Caco-2 (cell line): ENCODE measurements at regions not wholly inside any gene's neighbourhood (a gene's known extent, or its start where the extent isn't known, plus 50 kb on each side); places are given as distances from the start of the nearest gene placed in this dataset.

ENCODE experiments used
- BruUV-seq: library from RNA; stranded (reverse); fragments of 400-500 nt; replicated peaks from 2 replicates; lab custom pipeline; 2021; lab: Mats Ljungman, UMichigan
- CTCF ChIA-PET: fragments of 300-600 bp; sonication (Branson Sonifier 250); formaldehyde crosslinking; loops from one replicate; lab custom pipeline; 2022; ENCODE audit warnings: antibody characterized with exemption; lab: Charles Lee
- POLR2A ChIA-PET: fragments of 300-600 bp; sonication (Branson Sonifier 250); formaldehyde crosslinking; loops from one replicate; lab custom pipeline; 2022; ENCODE audit warnings: antibody characterized with exemption; lab: Charles Lee
- DNase-seq, 2 experiments: peaks; one replicate each; pipeline versions ENCODE4 v3.0.0 to v3.0.0-alpha.2; 2020 to 2022
- H3K27me3 ChIP-seq: replicated peaks from 2 replicates; pipeline ENCODE4 v1.6.0; 2011; ENCODE audit warnings: low read length; ENCODE audit not compliant: control insufficient read depth, insufficient read depth
- H3K36me3 ChIP-seq: 2 replicates; pipeline ENCODE4 v1.5.1; 2011; ENCODE audit warnings: low read length; ENCODE audit not compliant: control insufficient read depth, insufficient read depth
- H3K4me1 ChIP-seq: fragments of 250-450 bp; sonication (Bioruptor Pico); 2 replicates; pipeline ENCODE4 v1.5.1; 2020; ENCODE audit warnings: mild to moderate bottlenecking
- H3K4me3 ChIP-seq: 2 replicates; pipeline ENCODE4 v1.5.1; 2011; ENCODE audit warnings: low read depth, mild to moderate bottlenecking, control low read depth, low read length
- H3K9me3 ChIP-seq: fragments of 250-450 bp; sonication (Bioruptor Pico); 2 replicates; pipeline ENCODE4 v1.5.1; 2020; ENCODE audit warnings: mild to moderate bottlenecking, moderate library complexity
- H3K27ac Mint-ChIP-seq: one replicate; pipeline ENCODE4 v1.8.0; 2022; ENCODE audit warnings: mixed read lengths; ENCODE audit not compliant: unreplicated experiment
- H3K27me3 Mint-ChIP-seq: one replicate; pipeline ENCODE4 v1.8.0; 2022; ENCODE audit warnings: mixed read lengths; ENCODE audit not compliant: insufficient read depth, unreplicated experiment
- H3K36me3 Mint-ChIP-seq: one replicate; pipeline ENCODE4 v1.8.0; 2022; ENCODE audit warnings: mild to moderate bottlenecking, mixed read lengths; ENCODE audit not compliant: insufficient read depth, unreplicated experiment
- H3K4me1 Mint-ChIP-seq: one replicate; pipeline ENCODE4 v1.8.0; 2022; ENCODE audit warnings: low read depth, mixed read lengths; ENCODE audit not compliant: unreplicated experiment
- H3K4me3 Mint-ChIP-seq: one replicate; pipeline ENCODE4 v1.8.0; 2022; ENCODE audit warnings: mild to moderate bottlenecking, moderate library complexity, mixed read lengths; ENCODE audit not compliant: unreplicated experiment
- H3K9me3 Mint-ChIP-seq: one replicate; pipeline ENCODE4 v1.8.0; 2022; ENCODE audit warnings: mixed read lengths; ENCODE audit not compliant: unreplicated experiment
- CTCF ChIP-seq, 2 experiments: fragments of 200-600 bp in 1 of 2; IDR thresholded peaks; 1 replicate in 1 of 2; 2 replicates in 1 of 2; pipeline versions ENCODE4 v1.5.1 to v1.8.0; 2011 to 2022; ENCODE audit warnings: antibody characterized with exemption in 1 of 2, control low read depth in 1 of 2, inconsistent platforms in 1 of 2, low read depth in 1 of 2, low read length in 1 of 2, mild to moderate bottlenecking in 1 of 2, moderate library complexity in 1 of 2; ENCODE audit not compliant: insufficient read depth in 1 of 2, severe bottlenecking in 1 of 2, unreplicated experiment in 1 of 2
- intact Hi-C: fragments of 100-400 bp; cut with micrococcal nuclease; formaldehyde crosslinking; loops from one replicate; pipeline ENCODE4 v1.10.0; 2022; ENCODE audit not compliant: unreplicated experiment

GRCh38 chr5:56301069-56301468 lies 67.9 kb upstream of the ANKRD55 start:
- H3K9me3 Mint-ChIP-seq: peaks cover 8% of the 10 kb centered on the region
- H3K4me3 Mint-ChIP-seq: no peak overlapping the region
- ChIA-PET POLR2A (no interaction called here), CTCF (no interaction called here)
- Histone ChIP-seq H3K36me3 (no peaks in the 10 kb centered on the region), H3K4me1 (peaks cover 7% of the 10 kb centered on the region; the same call in 1 of the 2 replicates), H3K4me3 (no peak overlapping the region), H3K27me3 (no peaks in the 10 kb centered on the region), H3K9me3 (peaks cover 3% of the 10 kb centered on the region)
- peaks cover 5% of the 10 kb centered on the region for H3K36me3 Mint-ChIP-seq
- H3K4me1 Mint-ChIP-seq: peaks cover 12% of the 10 kb centered on the region
- BruUV-seq: no TSS peak
- intact Hi-C loops: no loop called here
- no peaks in the 10 kb centered on the region for H3K27me3 Mint-ChIP-seq
- TF ChIP-seq CTCF (IDR thresholded peaks at IDR 0.05; ENCODE audit: insufficient read depth in 1 of 2, low read depth in 1 of 2, low read length in 1 of 2, severe bottlenecking in 1 of 2, unreplicated experiment in 1 of 2): no peak
- no peak overlapping the region for H3K27ac Mint-ChIP-seq
- no peak for DNase-seq

DNA sequence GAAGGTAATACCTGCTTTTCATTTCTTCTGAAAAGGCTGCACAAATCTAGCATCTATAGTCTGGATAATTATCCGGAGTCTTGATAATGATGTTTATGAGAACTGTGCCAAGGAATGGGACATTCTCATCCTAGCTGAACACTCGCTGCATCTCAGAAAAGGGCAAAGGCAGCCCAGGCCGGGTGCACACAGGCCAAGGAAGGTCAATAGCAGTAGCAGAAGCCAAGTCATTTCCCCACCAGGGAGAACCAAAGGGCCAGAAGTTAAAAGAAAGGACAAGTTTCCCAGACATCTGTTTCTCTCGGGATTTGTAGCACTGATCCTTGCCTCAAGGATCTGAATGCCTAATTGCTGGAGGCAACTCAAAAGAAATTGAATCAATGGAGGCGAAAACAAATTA lies 66.1 kb upstream of the ANKRD55 start:
- ChIA-PET POLR2A (no interaction called here), CTCF (no interaction called here)
- no peaks in the 10 kb centered on the region for H3K36me3 ChIP-seq
- no peaks in the 10 kb centered on the region for H3K27me3 Mint-ChIP-seq
- H3K9me3 Mint-ChIP-seq: no peaks in the 10 kb centered on the region
- H3K4me3 ChIP-seq: no peak overlapping the region
- no peak overlapping the region for H3K27ac Mint-ChIP-seq
- H3K36me3 Mint-ChIP-seq: peaks cover 5% of the 10 kb centered on the region
- peaks cover 2% of the 10 kb centered on the region for H3K9me3 ChIP-seq
- DNase-seq: no peak
- intact Hi-C loops: no loop called here
- H3K4me3 Mint-ChIP-seq: no peak overlapping the region
- BruUV-seq: no TSS peak
- peaks cover 5% of the 10 kb centered on the region for H3K4me1 Mint-ChIP-seq
- no peaks in the 10 kb centered on the region for H3K27me3 ChIP-seq
- peaks cover 7% of the 10 kb centered on the region; the same call in 1 of the 2 replicates for H3K4me1 ChIP-seq
- no peak for TF ChIP-seq CTCF (IDR thresholded peaks at IDR 0.05; ENCODE audit: insufficient read depth in 1 of 2, low read depth in 1 of 2, low read length in 1 of 2, severe bottlenecking in 1 of 2, unreplicated experiment in 1 of 2)

GRCh38 chr5:56298336-56299090 lies 65.4 kb upstream of the ANKRD55 start:
- Mint-ChIP-seq H3K27ac (no peak overlapping the region), H3K27me3 (no peaks in the 10 kb centered on the region), H3K4me1 (peaks cover 5% of the 10 kb centered on the region), H3K4me3 (no peak overlapping the region), H3K9me3 (no peaks in the 10 kb centered on the region), H3K36me3 (peaks cover 5% of the 10 kb centered on the region)
- no peak for DNase-seq
- ChIA-PET POLR2A (no interaction called here), CTCF (no interaction called here)
- H3K27me3 ChIP-seq: no peaks in the 10 kb centered on the region
- peaks cover 2% of the 10 kb centered on the region for H3K9me3 ChIP-seq
- no peaks in the 10 kb centered on the region for H3K36me3 ChIP-seq
- TF ChIP-seq CTCF (IDR thresholded peaks at IDR 0.05; ENCODE audit: insufficient read depth in 1 of 2, low read depth in 1 of 2, low read length in 1 of 2, severe bottlenecking in 1 of 2, unreplicated experiment in 1 of 2): no peak
- peaks cover 7% of the 10 kb centered on the region; the same call in 1 of the 2 replicates for H3K4me1 ChIP-seq
- no peak overlapping the region for H3K4me3 ChIP-seq
- intact Hi-C loops: no loop called here
- no TSS peak for BruUV-seq
